ENCODE measurements at regions not wholly inside any gene's neighbourhood (a gene's known extent, or its start where the extent isn't known, plus 50 kb on each side); places are given as distances from the start of the nearest gene placed in this dataset.

DNA sequence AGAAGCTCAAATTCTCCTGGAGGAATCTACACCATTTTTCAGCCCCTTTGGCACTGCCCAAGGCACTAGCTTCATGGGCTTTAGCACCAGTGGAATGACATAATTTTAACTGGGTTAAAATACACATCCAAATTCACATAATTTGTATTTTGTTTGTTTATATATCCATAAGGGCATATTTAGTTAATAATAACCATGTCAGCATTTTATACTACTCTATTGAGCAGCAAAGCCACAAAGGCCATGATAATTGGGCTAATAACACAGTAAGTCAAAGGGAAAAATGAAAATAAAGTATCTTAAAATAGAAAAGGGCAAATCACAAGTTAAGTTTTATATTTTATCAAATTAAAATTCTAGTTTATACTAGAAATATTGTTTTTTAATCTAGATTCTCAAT, 262.7 kb upstream of the TACR3 start:
- no peak for TF ChIP-seq EZH2 (IDR thresholded peaks at IDR 0.05; ENCODE audit: low read length, missing control alignments)
- TF ChIP-seq, protein P1, sequence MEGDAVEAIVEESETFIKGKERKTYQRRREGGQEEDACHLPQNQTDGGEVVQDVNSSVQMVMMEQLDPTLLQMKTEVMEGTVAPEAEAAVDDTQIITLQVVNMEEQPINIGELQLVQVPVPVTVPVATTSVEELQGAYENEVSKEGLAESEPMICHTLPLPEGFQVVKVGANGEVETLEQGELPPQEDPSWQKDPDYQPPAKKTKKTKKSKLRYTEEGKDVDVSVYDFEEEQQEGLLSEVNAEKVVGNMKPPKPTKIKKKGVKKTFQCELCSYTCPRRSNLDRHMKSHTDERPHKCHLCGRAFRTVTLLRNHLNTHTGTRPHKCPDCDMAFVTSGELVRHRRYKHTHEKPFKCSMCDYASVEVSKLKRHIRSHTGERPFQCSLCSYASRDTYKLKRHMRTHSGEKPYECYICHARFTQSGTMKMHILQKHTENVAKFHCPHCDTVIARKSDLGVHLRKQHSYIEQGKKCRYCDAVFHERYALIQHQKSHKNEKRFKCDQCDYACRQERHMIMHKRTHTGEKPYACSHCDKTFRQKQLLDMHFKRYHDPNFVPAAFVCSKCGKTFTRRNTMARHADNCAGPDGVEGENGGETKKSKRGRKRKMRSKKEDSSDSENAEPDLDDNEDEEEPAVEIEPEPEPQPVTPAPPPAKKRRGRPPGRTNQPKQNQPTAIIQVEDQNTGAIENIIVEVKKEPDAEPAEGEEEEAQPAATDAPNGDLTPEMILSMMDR (conservative IDR thresholded peaks at IDR 0.05 in 1 of 2, IDR thresholded peaks at IDR 0.05 in 1 of 2; ENCODE audit: low read depth in 1 of 2, low read length in 2 of 2) = no peak
